GM19351 (cell line): ENCODE measurements at regions not wholly inside any gene's neighbourhood (a gene's known extent, or its start where the extent isn't known, plus 50 kb on each side); places are given as distances from the start of the nearest gene placed in this dataset.

Source experiments
- ATAC-seq: cut with Tn5 transposase; IDR thresholded peaks from one replicate; pipeline ENCODE4 v1.9.1; 2021; ENCODE audit warnings: mild to moderate bottlenecking, moderate library complexity; ENCODE audit not compliant: unreplicated experiment

DNA sequence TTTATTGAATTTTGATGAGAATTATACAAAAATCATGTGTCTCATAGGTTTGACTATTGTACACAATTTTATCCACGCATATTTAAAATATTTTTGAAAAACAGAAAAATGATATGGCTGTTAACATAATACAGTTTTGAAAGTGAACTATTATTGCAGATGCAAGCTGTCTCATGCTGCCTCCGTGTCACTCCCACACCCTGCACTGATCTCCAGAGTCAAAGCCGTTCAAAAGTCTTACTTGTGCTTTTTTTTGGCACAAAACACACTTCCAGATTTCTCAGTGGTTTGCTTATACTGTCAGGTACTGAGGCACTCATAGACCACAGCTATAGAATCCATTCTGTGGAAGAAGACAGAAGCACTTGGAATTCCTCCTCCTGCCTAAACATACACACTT is 243.1 kb upstream of the ADARB2 start:
- no peak for ATAC-seq

- no peak for ATAC-seq
Measured at GRCh38 chr10:1978584-1978983, 241.3 kb upstream of the ADARB2 start.

- ATAC-seq: no peak
Measured at GRCh38 chr10:1977461-1977860, 240.1 kb upstream of the ADARB2 start.

DNA sequence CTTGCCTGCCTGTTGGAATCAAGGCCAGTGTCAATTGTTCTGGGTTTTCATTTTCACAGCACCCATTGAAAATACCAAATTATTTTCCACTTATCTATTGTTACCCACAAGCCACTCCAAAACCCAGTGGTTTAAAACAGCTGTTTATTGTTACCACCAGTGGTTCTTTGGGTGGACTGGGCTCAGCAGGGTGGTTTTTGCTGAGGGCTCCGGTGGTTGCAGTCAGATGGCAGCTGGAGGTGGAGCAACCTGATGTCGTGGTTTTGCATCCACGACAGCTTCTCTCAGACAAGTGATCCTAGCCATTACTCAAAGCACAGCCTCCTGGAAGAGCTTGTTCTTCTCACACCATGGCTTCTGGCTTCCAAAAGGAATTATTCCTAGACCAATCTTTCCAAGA is 235.1 kb upstream of the ADARB2 start:
- no peak for ATAC-seq

DNA sequence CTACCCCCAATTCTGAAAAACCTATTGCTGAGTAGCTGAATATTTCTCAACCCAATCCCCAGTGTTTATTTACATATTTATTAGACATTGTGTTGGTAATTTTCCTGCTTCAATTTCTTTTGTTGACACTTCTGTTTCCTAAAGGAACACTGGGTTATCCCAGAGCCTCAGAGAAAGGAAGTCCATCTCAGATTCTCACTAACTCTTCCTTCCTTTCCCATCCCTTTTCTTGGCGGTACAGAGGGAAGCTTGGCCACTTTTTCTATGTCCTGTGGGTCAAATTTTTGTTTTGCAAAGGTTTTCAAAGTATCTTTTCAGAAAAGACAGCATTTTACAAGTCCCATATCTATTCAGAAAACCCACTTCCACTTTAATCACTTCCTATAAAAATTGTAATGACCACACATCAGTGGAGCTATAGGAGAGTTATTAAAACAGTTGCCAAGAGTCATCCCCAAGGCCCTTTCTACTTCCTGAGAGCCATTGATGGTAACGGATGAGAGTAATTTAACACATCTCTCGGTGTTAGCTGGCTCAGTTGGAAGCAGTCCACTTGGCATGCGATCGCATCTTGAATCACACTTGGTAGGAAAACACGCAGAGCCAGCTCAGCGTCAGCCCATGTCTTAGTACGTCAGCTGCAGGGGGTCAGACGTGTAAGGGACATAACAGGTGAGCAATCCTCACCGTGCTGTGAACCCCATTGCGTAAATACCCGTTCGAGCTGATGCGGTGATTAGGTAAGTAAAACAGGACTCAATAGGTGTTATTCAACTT is 231.1 kb upstream of the ADARB2 start:
- ATAC-seq: no peak

DNA sequence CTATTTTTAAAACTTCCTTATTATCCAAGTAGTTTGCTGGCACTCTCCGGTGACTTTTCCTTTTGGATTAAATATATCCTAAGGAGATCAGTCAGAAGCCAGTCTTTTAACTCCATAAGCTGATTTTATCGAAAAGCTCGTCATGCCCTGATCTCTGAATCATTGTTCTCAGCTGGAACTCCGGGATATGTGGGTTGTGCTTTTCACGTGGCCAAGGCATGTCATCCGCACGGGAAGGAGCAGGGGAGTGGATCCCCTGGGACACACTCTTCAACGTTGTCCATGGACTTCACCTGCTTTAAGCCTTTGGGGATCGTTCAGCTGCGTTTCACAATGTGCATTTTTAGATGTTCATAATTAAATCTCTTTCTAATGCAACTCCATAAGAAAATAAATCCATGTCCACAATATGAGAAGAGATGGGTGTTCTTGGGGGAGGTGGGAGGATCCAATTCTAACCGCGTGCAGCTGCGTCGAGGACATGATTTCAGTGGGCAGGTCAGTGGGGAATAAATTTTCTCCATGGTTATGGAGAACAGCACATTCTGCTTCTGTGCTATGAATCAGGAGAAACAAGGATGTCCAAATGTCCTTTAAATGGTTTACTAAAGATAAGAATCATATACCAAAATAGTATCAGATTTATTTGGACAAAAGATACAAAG is 229.5 kb upstream of the ADARB2 start:
- ATAC-seq: no peak

- no peak for ATAC-seq
Measured at GRCh38 chr10:1964476-1964875, 227.2 kb upstream of the ADARB2 start.

DNA sequence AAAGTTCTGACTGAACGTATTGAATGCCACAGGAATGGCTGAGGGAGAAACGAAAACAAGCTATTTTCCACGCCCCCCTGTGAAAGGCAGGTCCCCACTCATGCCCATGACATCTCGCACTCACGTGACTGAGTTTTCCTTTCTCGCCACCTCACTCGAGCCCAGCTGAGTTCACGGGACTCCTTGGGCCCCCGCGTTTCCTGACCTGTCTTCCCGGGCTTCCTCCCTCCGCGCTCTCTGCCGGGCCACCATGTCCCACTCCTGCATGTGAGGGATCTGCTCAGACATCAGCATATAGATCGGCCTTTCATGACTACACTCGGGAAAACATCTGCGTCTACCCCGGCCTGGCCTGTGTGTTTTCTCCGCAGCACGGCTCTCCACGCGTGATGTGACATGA is 226.0 kb upstream of the ADARB2 start:
- ATAC-seq: no peak

DNA sequence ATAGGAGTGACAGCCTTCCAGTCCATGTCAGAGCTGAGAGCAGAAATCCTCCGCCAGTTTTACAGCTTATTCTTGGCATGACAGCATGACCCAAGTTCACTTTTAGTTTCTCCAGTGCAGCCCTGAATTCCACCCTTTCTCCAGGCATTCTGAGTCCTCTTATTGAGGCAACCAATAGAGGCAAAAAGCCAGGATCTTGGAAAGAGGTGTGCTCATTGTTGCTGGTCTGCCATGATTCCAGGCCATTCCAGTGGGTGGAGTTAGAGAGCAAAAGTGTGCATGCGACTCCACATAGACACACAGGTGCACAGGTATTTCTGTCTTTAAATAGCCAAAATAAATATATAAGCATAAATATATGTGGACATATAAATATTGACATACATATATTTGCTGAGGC is 224.7 kb upstream of the ADARB2 start:
- no peak for ATAC-seq

DNA sequence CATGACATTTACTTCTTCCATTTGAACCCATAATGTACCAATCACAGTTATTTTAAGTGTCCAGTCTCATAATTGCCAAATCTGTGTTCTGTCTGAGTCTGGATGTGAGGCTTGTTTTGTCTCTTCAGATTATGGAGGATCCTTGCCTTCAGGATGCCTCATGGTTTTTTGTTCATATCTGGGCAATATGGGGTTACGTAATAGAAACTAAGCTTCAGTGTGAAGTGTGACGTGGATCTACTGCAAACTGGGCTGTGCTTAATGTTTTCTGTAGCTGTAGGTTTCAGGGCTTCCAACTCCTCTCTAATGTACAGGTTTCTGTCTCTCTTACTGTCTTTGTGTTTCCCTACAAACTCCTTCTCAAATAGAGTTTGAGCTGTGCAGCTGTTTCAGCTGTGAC is 223.7 kb upstream of the ADARB2 start:
- no peak for ATAC-seq

- no peak for ATAC-seq
Measured at GRCh38 chr10:1957057-1957456, 219.7 kb upstream of the ADARB2 start.

DNA sequence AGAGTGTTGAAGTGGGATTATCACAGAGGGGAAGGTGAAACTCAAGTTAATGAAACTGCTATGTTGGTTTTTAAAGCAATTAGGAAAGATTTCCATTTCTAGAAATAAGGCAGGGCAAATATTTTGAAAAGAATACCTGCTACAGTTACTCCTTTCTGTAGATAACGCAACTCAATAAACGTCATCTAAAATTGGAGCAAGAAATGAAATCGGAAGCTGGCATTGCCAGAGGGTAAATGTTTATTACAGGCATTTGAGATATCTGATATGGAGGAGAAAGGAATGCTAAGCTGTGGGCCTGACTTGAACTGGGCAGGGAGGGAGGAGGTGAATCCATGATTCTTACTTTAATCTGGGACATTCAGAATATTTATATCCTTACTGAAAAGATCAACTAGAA is 217.0 kb upstream of the ADARB2 start:
- no peak for ATAC-seq

GRCh38 chr10:1952126-1953095 is 215.1 kb upstream of the ADARB2 start:
- ATAC-seq: no peak

DNA sequence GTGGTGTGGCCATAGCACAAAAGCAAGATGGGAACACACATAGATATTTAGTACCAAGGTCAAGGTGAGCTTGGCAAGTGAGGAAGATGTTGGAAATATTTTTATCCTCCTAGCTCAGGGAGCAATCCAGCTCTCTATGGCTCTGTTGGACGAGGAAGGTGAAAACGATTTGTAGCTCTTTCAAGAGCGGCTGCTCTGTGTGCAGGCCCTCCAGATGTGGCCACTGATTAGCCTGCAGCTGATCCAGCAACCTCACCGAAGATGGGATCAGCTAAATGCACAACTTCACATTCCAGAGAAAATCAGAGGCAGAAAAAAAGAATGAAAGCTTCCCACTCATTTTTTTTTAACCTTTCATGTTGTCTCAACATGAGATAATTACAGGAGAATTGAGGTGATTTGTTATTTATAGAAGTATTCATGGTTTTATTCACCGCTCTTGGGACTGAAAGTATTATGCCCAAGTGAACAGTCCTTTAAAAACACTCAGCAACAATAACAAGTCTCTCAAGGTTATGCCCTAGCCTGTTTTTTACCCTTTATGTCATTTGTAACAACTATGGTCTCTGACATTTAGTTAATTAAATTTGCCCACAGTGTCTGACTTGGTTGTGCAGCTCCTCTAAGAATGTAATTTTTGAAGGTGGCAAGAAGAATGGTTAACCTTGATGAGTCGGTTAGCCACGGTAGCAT is 213.6 kb upstream of the ADARB2 start:
- no peak for ATAC-seq

DNA sequence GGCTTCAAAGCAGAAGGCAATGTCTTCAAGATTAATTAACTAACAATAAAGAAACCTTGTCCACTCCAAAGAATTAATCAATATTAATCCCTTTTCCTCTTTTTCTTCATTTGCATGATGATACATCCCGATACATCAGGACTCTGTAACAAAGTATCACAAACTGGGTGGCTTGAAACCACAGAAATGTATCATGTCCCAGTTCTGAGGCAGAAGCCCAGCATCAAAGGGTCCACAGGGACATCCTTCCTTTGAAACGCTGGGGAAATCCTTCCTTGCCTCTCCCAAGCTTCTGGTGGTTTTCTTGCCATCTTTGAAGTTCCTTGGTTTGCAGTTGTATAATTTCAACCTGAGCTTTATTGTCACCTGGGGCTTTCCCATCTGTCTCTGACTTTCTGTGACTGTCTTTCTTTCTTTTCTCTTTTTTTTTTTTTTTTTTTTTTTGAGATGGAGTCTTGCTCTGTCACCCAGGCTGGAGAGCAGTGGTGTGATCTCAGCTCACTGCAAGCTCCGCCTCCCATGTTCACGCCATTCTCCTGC is 210.2 kb upstream of the ADARB2 start:
- no peak for ATAC-seq

- ATAC-seq: no peak
Measured at GRCh38 chr10:1944487-1944886, 207.2 kb upstream of the ADARB2 start.

GRCh38 chr10:1942478-1942877 is 205.2 kb upstream of the ADARB2 start:
- ATAC-seq: no peak

DNA sequence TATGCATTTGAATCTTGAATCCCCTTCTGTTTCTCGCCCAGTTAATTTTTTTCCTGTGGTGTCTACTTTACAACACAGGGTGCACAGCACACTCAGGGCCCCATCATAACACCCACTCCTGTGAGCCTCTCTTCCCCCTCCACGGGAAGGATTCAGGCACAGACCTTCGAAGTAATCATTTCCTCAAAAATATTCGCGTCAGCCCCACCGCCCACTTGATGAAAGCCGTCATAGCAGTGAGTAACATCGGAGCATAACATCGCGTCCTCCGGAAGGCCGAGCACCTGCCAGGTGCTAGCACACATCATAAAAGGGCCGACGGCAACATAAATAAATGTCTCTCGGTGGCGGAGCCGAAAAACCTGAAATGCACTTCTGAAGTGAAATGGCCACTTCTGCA is 201.7 kb upstream of the ADARB2 start:
- ATAC-seq: no peak

- ATAC-seq: no peak
Measured at GRCh38 chr10:1938317-1938716, 201.0 kb upstream of the ADARB2 start.

- no peak for ATAC-seq
Measured at GRCh38 chr10:1935912-1936311, 198.6 kb upstream of the ADARB2 start.

- no peak for ATAC-seq
Measured at GRCh38 chr10:1933215-1933614, 195.9 kb upstream of the ADARB2 start.
